ENCODE measurements at regions not wholly inside any gene's neighbourhood (a gene's known extent, or its start where the extent isn't known, plus 50 kb on each side); places are given as distances from the start of the nearest gene placed in this dataset.

- no peak for TF ChIP-seq POLR2A (IDR thresholded peaks at IDR 0.05; ENCODE audit: low read depth)
- TF ChIP-seq CTCF (IDR thresholded peaks at IDR 0.05), result no peak
- TF ChIP-seq EP300 (IDR thresholded peaks at IDR 0.05), result no peak
- no peak for TF ChIP-seq POLR2AphosphoS5 (IDR thresholded peaks at IDR 0.05)
Measured at GRCh38 chr16:58937661-58938060, 203.5 kb upstream of the GOT2 start.
